ENCODE measurements at regions not wholly inside any gene's neighbourhood (a gene's known extent, or its start where the extent isn't known, plus 50 kb on each side); places are given as distances from the start of the nearest gene placed in this dataset.

GRCh38 chr5:155799308-155799707, 527.7 kb upstream of the SGCD start:
- H3K27me3 ChIP-seq (ENCODE audit: insufficient read depth, low read depth): no peaks in the 10 kb centered on the region
- H3K27ac ChIP-seq: no peak overlapping the region
- CTCF ChIA-PET: no interaction called here
- no peaks in the 10 kb centered on the region for H3F3A ChIP-seq (ENCODE audit: insufficient read depth, low read depth)
- intact Hi-C loops (cut with micrococcal nuclease; ENCODE audit: unreplicated experiment): no loop called here
- H3K79me2 ChIP-seq (ENCODE audit: low read depth): no peaks in the 10 kb centered on the region
- no peak for DNase-seq
- no peak overlapping the region for H3K4me2 ChIP-seq
- H3K4me3 ChIP-seq: no peak overlapping the region
- H4K20me1 ChIP-seq (ENCODE audit: insufficient read depth): peaks cover 5% of the 10 kb centered on the region; the same call in 1 of the 2 replicates
- H3K4me1 ChIP-seq (replicated peaks; ENCODE audit: insufficient read depth): no peaks in the 10 kb centered on the region
- H3K9me2 ChIP-seq (ENCODE audit: insufficient read depth): no peaks in the 10 kb centered on the region
- TF ChIP-seq EZH2 (IDR thresholded peaks at IDR 0.05; ENCODE audit: low read depth) (no peak), CTCF (conservative IDR thresholded peaks at IDR 0.05) (no peak)
- no TSS peak for BruUV-seq (replicated peaks)
- H3K9me3 ChIP-seq (ENCODE audit: insufficient read depth, low read depth): peaks cover 6% of the 10 kb centered on the region; the same call in 1 of the 2 replicates
- H2AFZ ChIP-seq: no peak overlapping the region
- H3K36me3 ChIP-seq (ENCODE audit: low read depth): no peaks in the 10 kb centered on the region
- POLR2A ChIA-PET (ENCODE audit: unreplicated experiment): no interaction called here

GRCh38 chr5:155807884-155808576, 518.9 kb upstream of the SGCD start:
- no peak overlapping the region for H3K4me2 ChIP-seq
- intact Hi-C loops (cut with micrococcal nuclease; ENCODE audit: unreplicated experiment): no loop called here
- H4K20me1 ChIP-seq (ENCODE audit: insufficient read depth): no peaks in the 10 kb centered on the region
- no peak overlapping the region for H2AFZ ChIP-seq
- no peaks in the 10 kb centered on the region for H3K27me3 ChIP-seq (ENCODE audit: insufficient read depth, low read depth)
- ChIA-PET POLR2A (ENCODE audit: unreplicated experiment) (no interaction called here), CTCF (no interaction called here)
- no peaks in the 10 kb centered on the region for H3K9me3 ChIP-seq (ENCODE audit: insufficient read depth, low read depth)
- H3K79me2 ChIP-seq (ENCODE audit: low read depth): no peaks in the 10 kb centered on the region
- no peak overlapping the region for H3K27ac ChIP-seq
- no peak for DNase-seq
- TF ChIP-seq EZH2 (IDR thresholded peaks at IDR 0.05; ENCODE audit: low read depth): no peak
- TF ChIP-seq CTCF (conservative IDR thresholded peaks at IDR 0.05): no peak
- no peaks in the 10 kb centered on the region for H3K36me3 ChIP-seq (ENCODE audit: low read depth)
- H3K9me2 ChIP-seq (ENCODE audit: insufficient read depth): no peaks in the 10 kb centered on the region
- H3K4me3 ChIP-seq: no peak overlapping the region
- H3F3A ChIP-seq (ENCODE audit: insufficient read depth, low read depth): no peaks in the 10 kb centered on the region
- no peaks in the 10 kb centered on the region for H3K4me1 ChIP-seq (replicated peaks; ENCODE audit: insufficient read depth)
- BruUV-seq (replicated peaks): no TSS peak

GRCh38 chr5:155815248-155815647, 511.7 kb upstream of the SGCD start:
- no peak for DNase-seq
- Histone ChIP-seq H3K27ac (no peak overlapping the region), H3F3A (ENCODE audit: insufficient read depth, low read depth) (no peaks in the 10 kb centered on the region), H3K9me3 (ENCODE audit: insufficient read depth, low read depth) (no peaks in the 10 kb centered on the region), H3K27me3 (ENCODE audit: insufficient read depth, low read depth) (no peaks in the 10 kb centered on the region), H3K4me1 (replicated peaks; ENCODE audit: insufficient read depth) (no peaks in the 10 kb centered on the region), H4K20me1 (ENCODE audit: insufficient read depth) (no peaks in the 10 kb centered on the region), H3K36me3 (ENCODE audit: low read depth) (no peaks in the 10 kb centered on the region), H3K4me2 (no peak overlapping the region), H3K79me2 (ENCODE audit: low read depth) (no peaks in the 10 kb centered on the region), H2AFZ (no peak overlapping the region), H3K4me3 (no peak overlapping the region), H3K9me2 (ENCODE audit: insufficient read depth) (no peaks in the 10 kb centered on the region)
- CTCF ChIA-PET: no interaction called here
- intact Hi-C loops (cut with micrococcal nuclease; ENCODE audit: unreplicated experiment): no loop called here
- TF ChIP-seq EZH2 (IDR thresholded peaks at IDR 0.05; ENCODE audit: low read depth) (no peak), CTCF (conservative IDR thresholded peaks at IDR 0.05) (no peak)
- BruUV-seq (replicated peaks): no TSS peak
- POLR2A ChIA-PET (ENCODE audit: unreplicated experiment): no interaction called here

Data from PC-9 (cell line).